ENCODE measurements at regions not wholly inside any gene's neighbourhood (a gene's known extent, or its start where the extent isn't known, plus 50 kb on each side); places are given as distances from the start of the nearest gene placed in this dataset.

DNA sequence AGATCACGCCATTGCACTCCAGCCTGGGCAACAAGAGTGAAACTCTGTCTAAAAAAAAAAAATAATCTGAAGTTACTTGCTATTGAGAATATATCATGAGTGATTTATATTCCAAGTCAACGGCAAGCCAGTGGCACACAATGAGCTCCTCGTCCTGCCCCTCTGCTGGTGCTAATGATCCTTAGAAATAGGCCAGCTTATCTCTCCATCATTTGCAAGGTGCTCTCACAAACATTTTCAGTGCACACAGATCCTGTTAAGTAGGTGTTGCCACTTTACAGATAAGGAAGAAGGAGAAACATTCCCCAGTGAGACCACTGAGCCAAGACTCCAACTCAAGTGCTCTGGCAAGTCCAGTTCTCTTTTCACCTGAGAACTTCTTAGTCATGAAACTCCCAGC lies 91.3 kb upstream of the GPR45 start:
- no peak for DNase-seq
- in situ Hi-C loops (cut with HindIII; ENCODE audit: low pct_ligation_motif_present, low pct_unique_long_range_greater_than_20kb, low sequenced_read_pairs) = no loop called here

DNA sequence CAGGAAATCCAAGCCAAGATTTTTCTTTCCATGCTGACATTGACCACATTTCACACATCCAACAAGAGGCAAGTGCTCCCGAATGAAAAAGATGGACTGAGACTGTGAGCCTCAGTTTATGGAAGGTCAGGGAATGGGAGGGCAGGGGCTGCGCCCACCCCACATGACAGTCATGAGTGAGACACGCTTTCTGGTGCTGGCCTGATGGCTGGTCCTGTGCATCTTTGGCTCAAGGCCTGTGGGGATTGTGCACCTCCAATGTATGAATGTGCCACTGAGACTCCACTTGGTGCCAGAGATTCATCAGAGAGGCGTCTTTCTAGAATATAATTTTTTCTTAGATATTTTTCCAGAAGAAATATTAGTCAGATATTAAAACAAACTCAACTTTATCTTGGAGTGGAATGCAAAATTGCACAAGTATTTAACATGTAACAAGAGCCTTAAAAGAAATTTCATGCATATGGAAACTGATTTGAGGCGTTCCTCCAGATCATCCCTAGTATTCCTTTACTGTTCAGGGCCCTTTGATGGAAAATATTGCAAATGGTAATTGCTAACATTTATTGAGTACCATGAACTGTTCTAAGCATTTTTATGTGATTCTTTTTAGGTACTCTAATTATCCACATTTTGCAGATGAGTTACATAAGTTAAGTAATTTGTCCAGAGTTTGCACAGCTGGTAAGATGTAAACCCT lies 87.3 kb upstream of the GPR45 start:
- in situ Hi-C loops (cut with HindIII; ENCODE audit: low pct_ligation_motif_present, low pct_unique_long_range_greater_than_20kb, low sequenced_read_pairs) = no loop called here
- no peak for DNase-seq

DNA sequence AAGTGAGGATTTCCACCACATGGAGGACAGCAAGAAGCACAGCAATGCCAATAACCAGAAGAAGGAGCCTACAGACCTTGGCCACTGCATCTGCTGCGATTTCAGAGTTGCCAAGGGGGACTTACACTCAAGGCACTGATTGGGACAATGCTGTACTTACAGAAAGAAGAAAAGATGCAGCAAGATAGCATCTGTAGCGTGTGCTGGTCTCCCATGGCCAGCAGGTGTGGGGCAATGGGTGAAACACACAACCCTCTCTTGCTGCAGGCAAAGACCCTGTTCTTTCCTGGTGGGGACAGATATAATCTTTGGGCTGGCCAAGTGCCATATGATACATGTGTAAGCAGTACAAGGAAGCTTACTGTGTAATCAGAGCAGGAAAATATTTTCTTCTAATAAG lies 85.4 kb upstream of the GPR45 start:
- in situ Hi-C loops (cut with HindIII; ENCODE audit: low pct_ligation_motif_present, low pct_unique_long_range_greater_than_20kb, low sequenced_read_pairs) = no loop called here

GRCh38 chr2:105158002-105158401 lies 83.5 kb upstream of the GPR45 start:
- DNase-seq = no peak
- in situ Hi-C loops (cut with HindIII; ENCODE audit: low pct_ligation_motif_present, low pct_unique_long_range_greater_than_20kb, low sequenced_read_pairs) = no loop called here

More for the DNA sequence above, 85.4 kb upstream of the GPR45 start:
- DNase-seq = no peak

DNA sequence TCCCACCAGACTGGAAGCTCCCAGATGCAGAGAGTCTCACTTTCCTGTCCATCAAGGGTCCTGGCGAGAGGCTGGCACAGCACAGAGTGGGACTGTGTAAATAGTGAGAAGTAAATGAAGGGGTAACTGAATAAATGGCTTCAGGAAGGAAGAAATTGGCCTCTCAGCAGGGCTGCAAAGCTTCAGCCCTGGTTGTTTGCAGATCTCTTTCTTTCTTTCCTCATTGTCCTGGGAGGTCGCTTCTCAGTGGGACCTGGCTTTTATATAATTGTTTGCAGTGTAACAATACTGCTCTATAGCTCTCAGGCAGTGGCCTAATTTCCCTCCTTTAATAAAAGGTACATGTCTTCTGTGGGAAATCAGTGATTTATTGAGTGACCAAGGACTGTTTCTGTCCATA lies 74.9 kb upstream of the GPR45 start:
- no peak for DNase-seq
- in situ Hi-C loops (cut with HindIII; ENCODE audit: low pct_ligation_motif_present, low pct_unique_long_range_greater_than_20kb, low sequenced_read_pairs) = no loop called here

GRCh38 chr2:105168543-105168942 lies 73.0 kb upstream of the GPR45 start:
- no peak for DNase-seq
- in situ Hi-C loops (cut with HindIII; ENCODE audit: low pct_ligation_motif_present, low pct_unique_long_range_greater_than_20kb, low sequenced_read_pairs) = no loop called here

GRCh38 chr2:105175231-105175630 lies 66.3 kb upstream of the GPR45 start:
- DNase-seq = no peak
- in situ Hi-C loops (cut with HindIII; ENCODE audit: low pct_ligation_motif_present, low pct_unique_long_range_greater_than_20kb, low sequenced_read_pairs) = no loop called here

GRCh38 chr2:105176429-105176828 lies 65.1 kb upstream of the GPR45 start:
- DNase-seq = no peak
- in situ Hi-C loops (cut with HindIII; ENCODE audit: low pct_ligation_motif_present, low pct_unique_long_range_greater_than_20kb, low sequenced_read_pairs) = no loop called here

DNA sequence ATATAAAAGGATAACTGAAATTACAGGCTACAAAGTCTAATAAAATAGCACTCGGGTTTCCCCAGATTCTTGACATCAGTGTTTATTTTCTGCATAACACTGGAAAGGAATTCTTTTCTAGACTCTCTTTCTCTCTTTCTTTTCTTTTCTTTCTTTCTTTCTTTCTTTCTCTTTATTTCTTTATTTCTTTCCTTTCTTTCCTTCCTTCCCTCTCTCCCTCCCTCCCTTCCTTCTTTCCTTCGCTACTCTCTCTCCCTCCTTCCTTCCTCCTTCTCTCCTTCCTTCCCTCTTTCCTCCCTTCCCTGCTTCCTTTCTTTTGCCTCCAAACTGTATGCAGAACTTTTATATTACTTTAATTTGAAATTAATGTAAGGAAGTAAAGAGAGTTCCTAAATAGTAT lies 64.5 kb upstream of the GPR45 start:
- DNase-seq = no peak
- in situ Hi-C loops (cut with HindIII; ENCODE audit: low pct_ligation_motif_present, low pct_unique_long_range_greater_than_20kb, low sequenced_read_pairs) = no loop called here

DNA sequence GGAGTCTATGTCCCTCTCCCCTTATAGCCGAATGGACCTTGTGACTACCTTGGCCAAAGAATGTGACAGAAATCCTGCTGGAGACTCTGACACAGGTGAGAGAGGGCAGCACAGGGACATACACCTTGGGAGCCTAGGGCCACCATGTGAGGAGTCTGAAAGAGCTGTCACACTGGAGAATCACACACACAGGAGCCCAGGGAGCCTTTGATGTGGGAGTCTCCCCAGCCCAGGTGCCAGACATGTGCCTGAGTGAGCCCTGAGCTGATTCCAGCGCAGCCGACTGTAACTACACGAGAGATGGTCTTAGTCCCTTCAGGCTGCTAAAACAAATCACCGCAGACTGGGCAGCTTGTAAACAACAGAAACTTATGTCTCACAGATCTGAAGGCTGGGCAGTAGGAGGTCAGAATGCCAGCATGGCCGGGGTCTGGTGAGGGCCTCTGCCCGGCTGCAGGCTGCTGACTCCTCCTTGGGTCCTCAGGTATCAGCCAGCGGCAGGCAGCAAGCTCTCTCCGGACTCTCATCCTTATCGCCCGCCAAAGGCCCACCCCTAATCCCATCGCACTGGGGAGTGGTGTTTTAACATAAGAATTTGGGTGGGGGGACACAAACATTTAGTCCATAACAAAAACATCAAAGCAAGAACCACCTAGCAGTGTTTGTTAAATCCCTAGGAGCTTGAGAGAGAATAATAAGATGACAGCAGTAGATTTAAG lies 63.8 kb upstream of the GPR45 start:
- in situ Hi-C loops (cut with HindIII; ENCODE audit: low pct_ligation_motif_present, low pct_unique_long_range_greater_than_20kb, low sequenced_read_pairs) = no loop called here
- DNase-seq = no peak

DNA sequence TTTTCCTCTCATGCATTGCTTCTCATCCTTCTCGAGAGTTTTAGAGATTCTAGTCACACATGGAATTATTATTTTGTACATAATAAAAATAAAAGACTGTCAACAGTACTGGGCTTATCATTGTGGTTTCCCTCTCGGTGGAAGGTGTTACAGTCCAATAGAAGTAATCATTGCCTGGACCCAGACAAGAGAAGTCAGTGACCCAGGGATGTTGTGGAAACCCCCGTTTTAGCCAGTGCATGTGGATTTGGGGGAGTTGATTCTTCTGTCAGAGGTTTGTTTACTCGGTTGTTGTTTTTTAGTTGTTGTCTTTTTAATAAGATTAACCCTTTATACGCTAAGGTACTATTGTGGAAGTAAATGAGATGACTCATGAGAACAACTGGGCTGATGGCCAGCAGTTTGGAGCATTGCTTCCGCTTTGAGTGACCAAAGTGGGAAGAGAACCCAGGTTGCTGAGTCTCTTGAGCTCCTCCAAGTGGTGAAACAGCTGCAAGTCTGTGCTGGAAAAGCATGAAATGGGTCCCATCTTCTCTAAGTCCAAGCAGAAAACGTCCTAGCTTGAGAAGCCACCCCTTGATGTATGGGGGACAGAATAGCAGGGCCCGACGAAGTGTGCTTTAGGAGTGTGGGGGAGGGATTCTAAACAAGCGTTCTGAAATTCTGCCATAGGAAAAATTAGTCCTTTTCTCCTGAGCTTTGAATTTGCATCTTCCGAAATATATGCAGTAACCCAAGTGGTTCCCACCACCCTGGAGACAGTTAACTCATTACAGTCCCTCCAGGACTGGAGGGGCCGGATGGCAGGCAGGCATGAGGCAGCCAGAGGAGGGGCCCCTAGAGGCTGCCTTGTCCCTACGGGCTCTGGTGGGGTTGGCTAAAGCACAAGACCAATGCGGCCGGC lies 61.8 kb upstream of the GPR45 start:
- DNase-seq = peak; percentile 85
- in situ Hi-C loops (cut with HindIII; ENCODE audit: low pct_ligation_motif_present, low pct_unique_long_range_greater_than_20kb, low sequenced_read_pairs) = no loop called here

DNA sequence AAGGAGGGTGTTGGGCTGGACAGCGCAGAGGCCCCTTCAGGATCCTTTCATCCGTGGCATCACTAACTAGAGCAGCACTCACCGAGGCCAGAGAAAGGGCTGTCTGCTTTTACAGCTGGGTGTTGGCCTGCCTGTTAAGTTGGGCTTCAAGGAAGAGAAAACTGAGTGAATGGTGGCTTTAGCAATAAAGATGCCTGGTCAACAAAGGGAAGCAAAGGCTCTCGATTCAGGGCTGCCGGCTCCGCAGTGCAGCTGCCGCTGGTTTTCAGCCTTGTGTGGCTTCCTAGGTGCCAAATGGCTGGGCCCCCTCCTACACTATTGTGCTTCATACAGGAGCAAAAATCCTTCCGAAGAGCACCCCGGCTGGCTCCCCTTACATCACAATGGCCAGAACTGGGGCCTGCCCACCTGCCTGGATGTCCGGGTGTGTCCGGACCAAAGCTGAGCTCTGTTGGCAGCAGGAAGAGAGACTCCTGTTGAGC lies 61.0 kb upstream of the GPR45 start:
- in situ Hi-C loops (cut with HindIII; ENCODE audit: low pct_ligation_motif_present, low pct_unique_long_range_greater_than_20kb, low sequenced_read_pairs) = no loop called here
- DNase-seq = no peak

- in situ Hi-C loops (cut with HindIII; ENCODE audit: low pct_ligation_motif_present, low pct_unique_long_range_greater_than_20kb, low sequenced_read_pairs) = no loop called here
- DNase-seq = no peak
Observed at GRCh38 chr2:105181282-105181681, 60.3 kb upstream of the GPR45 start.

DNA sequence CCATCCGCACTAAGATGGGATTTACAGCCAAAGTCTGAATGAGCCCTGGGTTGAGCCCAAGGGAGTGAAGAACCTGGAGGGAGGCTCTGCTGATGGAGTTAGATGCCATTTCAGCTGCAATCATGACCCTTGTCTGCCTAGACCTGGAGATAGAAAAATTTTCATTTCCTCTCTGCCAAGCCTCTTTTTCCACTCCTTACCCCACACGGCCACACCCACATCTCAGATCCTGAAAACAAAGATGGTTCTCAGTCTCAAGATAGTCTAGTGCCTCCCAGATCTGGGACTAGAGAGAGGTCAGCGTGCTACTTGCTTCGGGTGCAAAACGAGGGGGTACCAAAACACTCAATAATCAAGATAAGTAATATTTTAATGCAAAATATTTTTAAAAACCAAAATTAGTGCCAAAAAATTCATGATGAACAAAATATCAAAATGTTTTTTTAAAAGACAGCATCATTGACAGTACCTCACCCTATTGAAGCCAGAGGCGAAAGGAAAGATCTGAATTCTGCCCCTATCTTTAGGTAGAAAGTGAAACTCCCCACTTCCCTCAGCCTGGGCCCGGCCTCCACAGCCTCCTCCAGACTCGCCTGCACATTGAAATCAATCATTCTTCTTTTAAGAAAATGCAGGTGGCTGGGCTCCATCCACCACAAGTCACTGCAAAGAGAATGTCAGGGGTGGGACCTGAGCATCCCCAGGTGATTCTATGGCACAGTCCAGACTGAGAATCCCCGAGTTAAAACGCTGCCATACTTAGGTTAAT lies 57.8 kb upstream of the GPR45 start:
- in situ Hi-C loops (cut with HindIII; ENCODE audit: low pct_ligation_motif_present, low pct_unique_long_range_greater_than_20kb, low sequenced_read_pairs) = no loop called here
- DNase-seq = no peak

- in situ Hi-C loops (cut with HindIII; ENCODE audit: low pct_ligation_motif_present, low pct_unique_long_range_greater_than_20kb, low sequenced_read_pairs) = no loop called here
- DNase-seq = no peak
Observed at GRCh38 chr2:105184420-105184819, 57.1 kb upstream of the GPR45 start.

DNA sequence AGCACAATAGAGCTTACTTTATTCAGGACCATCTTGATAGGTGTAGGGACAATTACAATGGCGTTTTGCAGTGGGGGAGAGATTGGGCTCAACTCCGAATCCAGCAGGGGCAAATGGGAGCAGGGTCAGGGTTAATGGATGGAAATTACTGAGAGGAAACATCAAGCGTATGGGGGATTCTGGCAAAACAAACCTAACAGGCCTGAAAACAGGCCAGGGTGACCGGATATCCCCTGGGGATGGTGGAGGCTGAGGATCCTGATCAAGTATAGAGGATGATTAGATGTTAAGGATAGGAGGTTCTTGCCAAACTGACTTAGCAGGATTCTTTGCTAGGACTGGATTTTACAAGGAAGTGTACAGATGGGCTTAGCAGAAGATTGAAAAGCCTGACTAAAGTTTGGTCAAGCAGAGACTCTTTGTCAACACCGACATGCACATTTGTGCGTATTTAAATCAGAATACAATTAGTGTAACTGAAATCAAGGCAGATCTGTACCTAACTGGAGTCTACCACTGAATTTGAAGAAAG lies 54.5 kb upstream of the GPR45 start:
- no peak for DNase-seq
- in situ Hi-C loops (cut with HindIII; ENCODE audit: low pct_ligation_motif_present, low pct_unique_long_range_greater_than_20kb, low sequenced_read_pairs) = no loop called here

- DNase-seq = peak; percentile 15
- in situ Hi-C loops (cut with HindIII; ENCODE audit: low pct_ligation_motif_present, low pct_unique_long_range_greater_than_20kb, low sequenced_read_pairs) = no loop called here
Observed at GRCh38 chr2:105187531-105187930, 54.0 kb upstream of the GPR45 start.

GRCh38 chr2:105188343-105188742 lies 53.2 kb upstream of the GPR45 start:
- in situ Hi-C loops (cut with HindIII; ENCODE audit: low pct_ligation_motif_present, low pct_unique_long_range_greater_than_20kb, low sequenced_read_pairs) = no loop called here
- no peak for DNase-seq
